Liver (tissue), 3 donors: ENCODE measurements at regions not wholly inside any gene's neighbourhood (a gene's known extent, or its start where the extent isn't known, plus 50 kb on each side); places are given as distances from the start of the nearest gene placed in this dataset.
A peak's percentile ranks its signal among the peaks of the same experiment; 100 is the strongest.

Source experiments
- MAX ChIP-seq: IDR thresholded peaks from 2 replicates; pipeline ENCODE4 v1.6.1; 2016; ENCODE audit warnings: antibody characterized with exemption
- TAF1 ChIP-seq: conservative IDR thresholded peaks from 2 replicates; pipeline ENCODE4 v1.6.1; 2016; ENCODE audit warnings: antibody characterized with exemption, mild to moderate bottlenecking
- YY1 ChIP-seq: IDR thresholded peaks from 2 replicates; pipeline ENCODE4 v1.6.1; 2016; ENCODE audit warnings: antibody characterized with exemption, mild to moderate bottlenecking
- TF ChIP-seq, protein P1 (sequence below): fragments of 150-350 bp; IDR thresholded peaks from 2 replicates; pipeline ENCODE4 v1.5.1; 2017; ENCODE audit warnings: improper control_type of control experiment, low read depth, low read length; ENCODE audit not compliant: missing input control
- donor health status: healthy.
- donor health status: healthy.

- peak; percentile 89 for TF ChIP-seq MAX
- TF ChIP-seq, protein P1, sequence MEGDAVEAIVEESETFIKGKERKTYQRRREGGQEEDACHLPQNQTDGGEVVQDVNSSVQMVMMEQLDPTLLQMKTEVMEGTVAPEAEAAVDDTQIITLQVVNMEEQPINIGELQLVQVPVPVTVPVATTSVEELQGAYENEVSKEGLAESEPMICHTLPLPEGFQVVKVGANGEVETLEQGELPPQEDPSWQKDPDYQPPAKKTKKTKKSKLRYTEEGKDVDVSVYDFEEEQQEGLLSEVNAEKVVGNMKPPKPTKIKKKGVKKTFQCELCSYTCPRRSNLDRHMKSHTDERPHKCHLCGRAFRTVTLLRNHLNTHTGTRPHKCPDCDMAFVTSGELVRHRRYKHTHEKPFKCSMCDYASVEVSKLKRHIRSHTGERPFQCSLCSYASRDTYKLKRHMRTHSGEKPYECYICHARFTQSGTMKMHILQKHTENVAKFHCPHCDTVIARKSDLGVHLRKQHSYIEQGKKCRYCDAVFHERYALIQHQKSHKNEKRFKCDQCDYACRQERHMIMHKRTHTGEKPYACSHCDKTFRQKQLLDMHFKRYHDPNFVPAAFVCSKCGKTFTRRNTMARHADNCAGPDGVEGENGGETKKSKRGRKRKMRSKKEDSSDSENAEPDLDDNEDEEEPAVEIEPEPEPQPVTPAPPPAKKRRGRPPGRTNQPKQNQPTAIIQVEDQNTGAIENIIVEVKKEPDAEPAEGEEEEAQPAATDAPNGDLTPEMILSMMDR: peak; percentile 32
- no peak for TF ChIP-seq TAF1
- peak; percentile 58 for TF ChIP-seq YY1
Measured at GRCh38 chr1:67552336-67552759, 122.1 kb upstream of the SERBP1 start.
